Thoracic aorta (tissue), 2 donors: ENCODE measurements at regions not wholly inside any gene's neighbourhood (a gene's known extent, or its start where the extent isn't known, plus 50 kb on each side); places are given as distances from the start of the nearest gene placed in this dataset.

Source experiments
- ATAC-seq: fragments of 150-250 bp; one replicate; pipeline ENCODE4 v1.8.0; 2017; ENCODE audit warnings: low read depth; ENCODE audit not compliant: insufficient number of reproducible peaks, low FRiP score
- DNase-seq: peaks from one replicate; pipeline ENCODE4 v3.0.0-alpha.2; 2020; ENCODE audit warnings: low spot score
- H3K27ac ChIP-seq, 2 donors: fragments of 200-600 bp; sonication (generic); 1 replicate in 1 of 2; 2 replicates in 1 of 2; pipeline ENCODE4 v1.5.1; 2016; ENCODE audit warnings: mild to moderate bottlenecking in 2 of 2, moderate library complexity in 2 of 2
- H3K27me3 ChIP-seq: fragments of 200-600 bp; sonication (generic); replicated peaks from 2 replicates; pipeline ENCODE4 v1.6.0; 2016; ENCODE audit warnings: mild to moderate bottlenecking; ENCODE audit not compliant: insufficient read depth
- H3K36me3 ChIP-seq: fragments of 200-600 bp; sonication (generic); one replicate; pipeline ENCODE4 v1.5.1; 2016
- H3K4me1 ChIP-seq, 2 donors: fragments of 200-600 bp; sonication (generic); 1 replicate in 1 of 2; 2 replicates in 1 of 2; pipeline versions ENCODE4 v1.5.1 to v1.6.0; 2016; ENCODE audit warnings: low read depth in 2 of 2, mild to moderate bottlenecking in 1 of 2; ENCODE audit not compliant: control insufficient read depth in 1 of 2
- H3K4me3 ChIP-seq: fragments of 200-600 bp; sonication (generic); 2 replicates; pipeline ENCODE4 v1.5.1; 2016; ENCODE audit warnings: mild to moderate bottlenecking
- H3K9me3 ChIP-seq: fragments of 200-600 bp; sonication (generic); 2 replicates; pipeline ENCODE4 v1.5.1; 2016
- CTCF ChIP-seq: fragments of 200-600 bp; sonication (generic); IDR thresholded peaks from one replicate; pipeline ENCODE4 v1.5.1; 2019; ENCODE audit warnings: antibody characterized with exemption

GRCh38 chr13:31898378-31899071 lies 133.0 kb upstream of the FRY start:
- H3K36me3 ChIP-seq: no peaks in the 10 kb centered on the region
- no peak for DNase-seq
- no peak for TF ChIP-seq CTCF
- H3K4me3 ChIP-seq: no peak overlapping the region
- ATAC-seq: no peak
- H3K27ac ChIP-seq: no peak overlapping the region
- H3K27me3 ChIP-seq: no peaks in the 10 kb centered on the region
- no peaks in the 10 kb centered on the region for H3K9me3 ChIP-seq
- peaks cover 23 to 24% of the 10 kb centered on the region in 2 donors for H3K4me1 ChIP-seq

GRCh38 chr13:31901985-31902384 lies 129.6 kb upstream of the FRY start:
- Histone ChIP-seq H3K9me3 (no peaks in the 10 kb centered on the region), H3K27ac (no peak overlapping the region), H3K27me3 (no peaks in the 10 kb centered on the region), H3K4me1 (peaks cover 6 to 10% of the 10 kb centered on the region in 2 donors), H3K36me3 (no peaks in the 10 kb centered on the region), H3K4me3 (no peak overlapping the region)
- no peak for TF ChIP-seq CTCF
- DNase-seq: no peak
- ATAC-seq: no peak

GRCh38 chr13:31903111-31903815 lies 128.3 kb upstream of the FRY start:
- Histone ChIP-seq H3K4me3 (no peak overlapping the region), H3K36me3 (no peaks in the 10 kb centered on the region), H3K27me3 (no peaks in the 10 kb centered on the region), H3K4me1 (peaks cover 0 to 5% of the 10 kb centered on the region in 2 donors), H3K27ac (no peak overlapping the region), H3K9me3 (no peaks in the 10 kb centered on the region)
- DNase-seq (no peak), ATAC-seq (no peak)
- no peak for TF ChIP-seq CTCF

- H3K4me1 ChIP-seq: peaks cover 0 to 8% of the 10 kb centered on the region in 2 donors
- H3K4me3 ChIP-seq: no peak overlapping the region
- H3K36me3 ChIP-seq: no peaks in the 10 kb centered on the region
- no peak for TF ChIP-seq CTCF
- H3K27ac ChIP-seq: no peak overlapping the region
- DNase-seq: no peak
- ATAC-seq: no peak
- H3K27me3 ChIP-seq: no peaks in the 10 kb centered on the region
- no peaks in the 10 kb centered on the region for H3K9me3 ChIP-seq
Measured at GRCh38 chr13:31904941-31905824, 126.4 kb upstream of the FRY start.

- DNase-seq (no peak), ATAC-seq (no peak)
- no peak overlapping the region for H3K27ac ChIP-seq
- peaks cover 0 to 15% of the 10 kb centered on the region in 2 donors for H3K4me1 ChIP-seq
- TF ChIP-seq CTCF: no peak
- H3K27me3 ChIP-seq: no peaks in the 10 kb centered on the region
- no peaks in the 10 kb centered on the region for H3K9me3 ChIP-seq
- H3K36me3 ChIP-seq: no peaks in the 10 kb centered on the region
- H3K4me3 ChIP-seq: peak overlapping the region; percentile 38
Measured at GRCh38 chr13:31905961-31906360, 125.6 kb upstream of the FRY start.
